ENCODE measurements at regions not wholly inside any gene's neighbourhood (a gene's known extent, or its start where the extent isn't known, plus 50 kb on each side); places are given as distances from the start of the nearest gene placed in this dataset.

DNA sequence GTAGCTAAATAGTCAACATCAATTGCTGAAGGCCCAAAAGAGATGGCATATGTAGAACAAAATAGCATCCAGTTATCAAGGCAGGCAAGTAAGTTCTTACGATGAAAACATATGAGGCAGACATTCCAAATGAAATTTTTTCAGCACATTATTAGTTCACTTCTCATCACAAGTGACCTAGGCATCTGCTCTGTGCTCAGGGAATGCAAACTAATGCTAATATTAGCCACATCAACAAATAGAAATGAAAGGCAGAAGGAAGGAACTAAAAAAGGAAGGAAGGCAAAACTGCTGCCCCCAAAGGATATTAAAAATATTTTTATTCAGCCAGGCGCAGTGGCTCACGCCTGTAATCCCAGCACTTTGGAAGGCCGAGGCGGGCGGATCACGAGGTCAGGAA lies 51.2 kb upstream of the ROCK1 start:
- no peak overlapping the region for H3K4me3 ChIP-seq (ENCODE audit: low read depth, low read length)
- in situ Hi-C loops (cut with HindIII; ENCODE audit: low sequenced_read_pairs) = no loop called here
- TF ChIP-seq CTCF (IDR thresholded peaks at IDR 0.05; ENCODE audit: low read depth, low read length, missing control alignments) = no peak
- DNase-seq (ENCODE audit: low read depth) = no peak

DNA sequence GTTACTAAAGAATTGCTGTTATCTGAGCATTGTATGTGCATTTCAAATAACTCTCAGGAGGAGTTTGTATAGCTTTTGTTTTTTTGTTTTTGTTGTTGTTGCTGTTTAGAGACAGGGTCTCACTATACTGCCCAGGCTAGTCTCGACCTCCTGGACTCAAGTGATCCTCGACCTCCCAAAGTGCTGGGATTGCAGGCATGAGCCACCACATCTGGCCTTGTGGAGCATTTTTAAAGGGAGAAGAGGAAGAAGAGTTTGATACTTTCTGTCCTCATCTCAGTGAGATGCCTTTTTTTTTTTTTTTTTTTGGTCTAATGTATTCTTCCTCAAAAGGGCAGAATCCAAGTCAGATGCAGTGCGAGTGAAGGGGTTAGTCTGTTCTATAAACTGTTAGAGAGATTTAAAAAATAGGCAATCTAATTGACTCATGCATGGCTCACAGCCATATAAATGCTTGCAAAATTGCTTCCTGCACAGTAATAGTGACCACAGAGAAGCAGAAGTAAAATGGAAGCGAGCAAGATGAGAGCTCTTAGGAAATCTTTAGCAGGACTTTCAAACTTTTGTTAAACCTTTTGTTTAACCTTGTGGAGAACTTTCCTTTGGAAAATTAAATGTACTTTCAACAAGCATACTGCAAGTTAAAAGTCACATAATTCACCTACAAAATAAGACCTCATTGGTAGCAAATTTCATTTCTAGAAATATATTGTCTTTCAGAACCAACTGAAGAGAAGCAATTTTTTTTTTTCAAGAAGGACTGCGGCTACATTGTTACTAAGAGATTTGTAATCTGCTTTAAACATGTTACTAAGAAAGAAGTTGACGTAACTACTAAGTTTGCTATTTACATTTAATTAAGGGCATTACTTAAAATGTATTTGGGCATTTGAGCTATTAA lies 52.3 kb upstream of the ROCK1 start:
- DNase-seq (ENCODE audit: low read depth) = peak; percentile 68
- in situ Hi-C loops (cut with HindIII; ENCODE audit: low sequenced_read_pairs) = no loop called here
- H3K4me3 ChIP-seq (ENCODE audit: low read depth, low read length) = no peak overlapping the region
- TF ChIP-seq CTCF (IDR thresholded peaks at IDR 0.05; ENCODE audit: low read depth, low read length, missing control alignments) = no peak

- TF ChIP-seq CTCF (IDR thresholded peaks at IDR 0.05; ENCODE audit: low read depth, low read length, missing control alignments) = no peak
- in situ Hi-C loops (cut with HindIII; ENCODE audit: low sequenced_read_pairs) = no loop called here
- DNase-seq (ENCODE audit: low read depth) = no peak
- H3K4me3 ChIP-seq (ENCODE audit: low read depth, low read length) = no peak overlapping the region
These were observed 53.0 kb upstream of the ROCK1 start for GRCh38 chr18:21164548-21165095.

DNA sequence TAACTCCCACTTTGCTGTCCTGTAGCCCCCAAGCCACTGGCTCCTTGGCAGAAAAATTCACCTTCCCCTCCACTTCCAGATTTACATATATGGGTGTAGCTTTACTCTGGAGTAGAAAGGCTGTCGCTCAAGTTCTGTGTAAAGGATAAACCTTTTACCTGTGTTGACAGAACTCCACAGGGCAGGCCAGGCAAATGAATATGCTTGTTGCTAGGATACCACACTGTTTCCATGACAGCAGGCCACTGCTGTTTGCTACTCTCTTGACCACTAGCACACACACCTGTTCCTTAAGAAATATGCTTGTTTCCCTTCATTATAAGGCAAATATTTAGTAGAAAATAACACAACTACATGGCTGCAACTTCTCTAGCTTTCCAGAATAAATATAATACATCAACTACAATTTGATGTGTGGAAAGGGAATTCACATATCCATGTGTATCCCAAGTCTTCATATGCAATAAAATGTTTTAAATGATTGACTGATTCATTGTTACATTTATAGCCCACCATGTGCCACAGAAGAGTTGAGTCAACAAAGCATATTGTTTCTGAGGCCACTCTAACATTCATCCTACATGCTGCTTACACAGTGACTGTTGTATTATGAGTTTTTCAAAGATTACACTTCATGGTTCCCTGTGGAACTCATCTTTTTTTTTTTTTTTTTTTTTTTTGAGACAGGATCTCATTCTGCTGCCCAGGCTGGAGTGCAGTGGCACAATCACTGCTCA lies 56.2 kb upstream of the ROCK1 start:
- in situ Hi-C loops (cut with HindIII; ENCODE audit: low sequenced_read_pairs) = no loop called here

GRCh38 chr18:21168880-21169279 lies 57.3 kb upstream of the ROCK1 start:
- no peak overlapping the region for H3K4me3 ChIP-seq (ENCODE audit: low read depth, low read length)
- no peak for DNase-seq (ENCODE audit: low read depth)
- no peak for TF ChIP-seq CTCF (IDR thresholded peaks at IDR 0.05; ENCODE audit: low read depth, low read length, missing control alignments)
- in situ Hi-C loops (cut with HindIII; ENCODE audit: low sequenced_read_pairs) = no loop called here

More for the DNA sequence above, 56.2 kb upstream of the ROCK1 start:
- no peak for DNase-seq (ENCODE audit: low read depth)
- no peak for TF ChIP-seq CTCF (IDR thresholded peaks at IDR 0.05; ENCODE audit: low read depth, low read length, missing control alignments)
- no peak overlapping the region for H3K4me3 ChIP-seq (ENCODE audit: low read depth, low read length)

DNA sequence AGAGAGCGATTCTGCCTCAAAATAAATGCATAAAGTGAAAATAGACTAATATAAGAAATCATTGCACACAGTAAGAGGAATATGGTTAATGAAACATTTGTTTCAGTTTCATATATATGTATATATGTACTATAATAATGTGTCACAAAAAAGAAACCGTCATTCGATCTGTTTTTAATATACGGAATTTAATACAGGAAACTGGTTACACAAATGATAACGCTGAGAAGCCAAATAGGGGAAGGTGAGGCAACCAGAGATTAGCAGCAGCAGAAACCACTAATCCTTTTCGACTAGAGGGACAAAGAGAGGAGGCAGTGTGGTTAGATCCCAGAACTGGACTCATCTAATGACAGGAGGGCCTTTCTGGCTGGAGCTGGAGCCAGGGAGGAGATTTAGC lies 64.2 kb upstream of the GREB1L start:
- in situ Hi-C loops (cut with HindIII; ENCODE audit: low sequenced_read_pairs) = no loop called here
- TF ChIP-seq CTCF (IDR thresholded peaks at IDR 0.05; ENCODE audit: low read depth, low read length, missing control alignments) = no peak
- no peak for DNase-seq (ENCODE audit: low read depth)
- H3K4me3 ChIP-seq (ENCODE audit: low read depth, low read length) = no peak overlapping the region
